H1 (cell line): ENCODE measurements at regions not wholly inside any gene's neighbourhood (a gene's known extent, or its start where the extent isn't known, plus 50 kb on each side); places are given as distances from the start of the nearest gene placed in this dataset.

Source experiments
- CTCF ChIA-PET: fragments of 300-600 bp; sonication (Branson Sonifier 250); formaldehyde crosslinking; loops from one replicate; lab custom pipeline; 2021; ENCODE audit not compliant: partially characterized antibody; lab: Charles Lee
- POLR2A ChIA-PET: fragments of 300-600 bp; sonication (Branson Sonifier 250); formaldehyde crosslinking; loops from one replicate; lab custom pipeline; 2021; ENCODE audit warnings: inconsistent platforms; ENCODE audit not compliant: partially characterized antibody; lab: Charles Lee
- DNase-seq, 2 experiments: peaks; one replicate each; pipeline versions ENCODE4 v3.0.0 to v3.0.0-alpha.2; 2010 to 2022; ENCODE audit warnings: low spot score in 2 of 2, low read depth in 1 of 2, mixed read lengths in 1 of 2
- FAIRE-seq: peaks from 2 replicates; lab custom pipeline; 2011; peaks lifted over from hg19 to GRCh38; lab: Jason Lieb, UNC
- H2AFZ ChIP-seq: 2 replicates; pipeline ENCODE4 v1.8.1; 2012; ENCODE audit warnings: low read length, inconsistent platforms
- H2AK5ac ChIP-seq: 2 replicates; pipeline ENCODE4 v1.6.1; 2013; ENCODE audit warnings: low read depth, low read length
- H2BK120ac ChIP-seq: replicated peaks from 2 replicates; pipeline ENCODE3; 2013; ENCODE audit warnings: low read depth, low read length, inconsistent platforms
- H2BK12ac ChIP-seq: 2 replicates; pipeline ENCODE4 v1.6.1; 2013; ENCODE audit warnings: low read depth, low read length
- H2BK15ac ChIP-seq: 2 replicates; pipeline ENCODE4 v1.6.1; 2013; ENCODE audit warnings: low read length
- H2BK20ac ChIP-seq: 2 replicates; pipeline ENCODE4 v1.6.1; 2013; ENCODE audit warnings: low read length
- H2BK5ac ChIP-seq: 2 replicates; pipeline ENCODE4 v1.6.1; 2013; ENCODE audit warnings: low read depth, low read length
- H3K14ac ChIP-seq: 2 replicates; pipeline ENCODE4 v1.6.1; 2013; ENCODE audit warnings: inconsistent platforms; ENCODE audit not compliant: insufficient read length
- H3K18ac ChIP-seq: 2 replicates; pipeline ENCODE4 v1.6.1; 2013; ENCODE audit warnings: low read length; ENCODE audit errors: extremely low read depth
- H3K23ac ChIP-seq: 2 replicates; pipeline ENCODE4 v1.6.1; 2013; ENCODE audit warnings: inconsistent platforms; ENCODE audit not compliant: insufficient read length
- H3K23me2 ChIP-seq: 2 replicates; pipeline ENCODE4 v1.6.1; 2013; ENCODE audit warnings: low read depth, low read length
- H3K27ac ChIP-seq: 2 replicates; pipeline ENCODE4 v1.6.1; 2011; ENCODE audit warnings: low read depth, low read length, inconsistent platforms
- H3K27me3 ChIP-seq, 4 experiments: replicated peaks in 1 of 4; 1 replicate in 1 of 4; 2 replicates in 3 of 4; pipeline versions ENCODE4 v1.6.1 to v1.8.1; 2011 to 2013; ENCODE audit warnings: low read length in 3 of 4, mild to moderate bottlenecking in 3 of 4, inconsistent platforms in 2 of 4, mixed read lengths in 2 of 4, moderate library complexity in 1 of 4; ENCODE audit not compliant: control insufficient read depth in 3 of 4, insufficient read depth in 3 of 4; ENCODE audit errors: extremely low read depth in 1 of 4
- H3K36me3 ChIP-seq, 4 experiments: 2 replicates each; pipeline versions ENCODE4 v1.6.1 to v1.8.1; 2011 to 2013; ENCODE audit warnings: mild to moderate bottlenecking in 4 of 4, low read length in 3 of 4, moderate library complexity in 2 of 4, control low read depth in 1 of 4, inconsistent platforms in 1 of 4; ENCODE audit not compliant: insufficient read depth in 4 of 4, control insufficient read depth in 2 of 4
- H3K4ac ChIP-seq: replicated peaks from 2 replicates; pipeline ENCODE3; 2013; ENCODE audit warnings: low read length, low read depth, mixed read lengths, inconsistent platforms; ENCODE audit not compliant: insufficient read length
- H3K4me1 ChIP-seq, 4 experiments: replicated peaks in 1 of 4; 1 replicate in 1 of 4; 2 replicates in 3 of 4; pipeline versions ENCODE4 v1.6.1 to v1.8.1; 2011 to 2013; ENCODE audit warnings: low read length in 3 of 4, inconsistent platforms in 2 of 4, mixed read lengths in 1 of 4; ENCODE audit not compliant: insufficient read depth in 4 of 4, control insufficient read depth in 3 of 4
- H3K4me2 ChIP-seq, 2 experiments: 2 replicates each; pipeline versions ENCODE4 v1.6.1 to v1.8.1; 2011 to 2013; ENCODE audit warnings: low read depth in 2 of 2, low read length in 2 of 2, control low read depth in 1 of 2, inconsistent platforms in 1 of 2, mild to moderate bottlenecking in 1 of 2; ENCODE audit not compliant: insufficient read depth in 1 of 2
- H3K4me3 ChIP-seq, 4 experiments: fragments of 200-600, 300-600 bp in 1 of 4; sonication (generic), shearing (Covaris generic), sonication (Bioruptor Twin) in 1 of 4; 2 replicates each; pipeline versions ENCODE4 v1.5.1 to v1.8.1; 2011 to 2016; ENCODE audit warnings: low read length in 4 of 4, low read depth in 3 of 4, control low read depth in 2 of 4, inconsistent platforms in 2 of 4, mild to moderate bottlenecking in 2 of 4, mixed read lengths in 1 of 4, moderate library complexity in 1 of 4; ENCODE audit not compliant: insufficient read depth in 2 of 4; ENCODE audit errors: extremely low read depth in 1 of 4
- H3K56ac ChIP-seq: replicated peaks from 2 replicates; pipeline ENCODE3; 2013; ENCODE audit warnings: low read depth, mild to moderate bottlenecking, mixed read lengths, low read length, inconsistent platforms; ENCODE audit not compliant: insufficient read length
- H3K79me1 ChIP-seq: 2 replicates; pipeline ENCODE4 v1.6.1; 2013; ENCODE audit warnings: low read depth, low read length, control low read depth
- H3K79me2 ChIP-seq, 2 experiments: 2 replicates each; pipeline versions ENCODE4 v1.6.1 to v1.8.1; 2012 to 2013; ENCODE audit warnings: low read length in 2 of 2, mild to moderate bottlenecking in 2 of 2, inconsistent platforms in 1 of 2; ENCODE audit not compliant: insufficient read depth in 2 of 2, control insufficient read depth in 1 of 2
- H3K9ac ChIP-seq, 4 experiments: replicated peaks in 1 of 4; 1 replicate in 1 of 4; 2 replicates in 3 of 4; pipeline versions ENCODE4 v1.6.1 to v1.8.1; 2011 to 2013; ENCODE audit warnings: low read depth in 3 of 4, low read length in 3 of 4, control low read depth in 2 of 4, mild to moderate bottlenecking in 2 of 4, moderate library complexity in 2 of 4, inconsistent platforms in 1 of 4; ENCODE audit errors: extremely low read depth in 1 of 4
- H3K9me3 ChIP-seq, 2 experiments: 2 replicates each; pipeline versions ENCODE4 v1.6.1 to v1.8.1; 2012 to 2013; ENCODE audit warnings: mild to moderate bottlenecking in 2 of 2, moderate library complexity in 2 of 2, control low read depth in 1 of 2, inconsistent platforms in 1 of 2, low read depth in 1 of 2, low read length in 1 of 2, mixed read lengths in 1 of 2; ENCODE audit not compliant: insufficient read depth in 2 of 2
- H4K20me1 ChIP-seq, 2 experiments: replicated peaks in 1 of 2; 2 replicates each; pipeline versions ENCODE3 to v1.8.1; 2011 to 2013; ENCODE audit warnings: inconsistent platforms in 2 of 2, low read length in 2 of 2, mild to moderate bottlenecking in 1 of 2; ENCODE audit not compliant: insufficient read depth in 2 of 2, control insufficient read depth in 1 of 2
- H4K5ac ChIP-seq: 2 replicates; pipeline ENCODE4 v1.6.1; 2013; ENCODE audit warnings: low read length, low read depth, mixed read lengths, inconsistent platforms; ENCODE audit not compliant: insufficient read length
- H4K8ac ChIP-seq: 2 replicates; pipeline ENCODE4 v1.8.0; 2013; ENCODE audit warnings: mild to moderate bottlenecking, moderate library complexity, low read length, inconsistent platforms; ENCODE audit not compliant: insufficient read depth; ENCODE audit errors: extremely low read depth
- H4K91ac ChIP-seq: replicated peaks from 2 replicates; pipeline ENCODE3; 2013; ENCODE audit warnings: low read length, mixed read lengths, inconsistent platforms; ENCODE audit not compliant: insufficient read length
- ATF2 ChIP-seq: IDR thresholded peaks from 2 replicates; pipeline ENCODE4 v1.6.1; 2012; ENCODE audit warnings: low read length, inconsistent platforms
- FOSL1 ChIP-seq: IDR thresholded peaks from 2 replicates; pipeline ENCODE4 v1.6.1; 2011; ENCODE audit warnings: mild to moderate bottlenecking, low read depth, low read length, moderate library complexity; ENCODE audit not compliant: insufficient read depth
- HDAC2 ChIP-seq, 2 experiments: fragments of 300-600 bp in 1 of 2; sonication (generic) in 1 of 2; IDR thresholded peaks; 2 replicates each; pipeline ENCODE4 v1.6.1; 2011 to 2012; ENCODE audit warnings: low read depth in 2 of 2, low read length in 2 of 2, mild to moderate bottlenecking in 2 of 2, moderate library complexity in 2 of 2, borderline replicate concordance in 1 of 2, inconsistent platforms in 1 of 2
- MAFK ChIP-seq: IDR thresholded peaks from 2 replicates; pipeline ENCODE4 v1.6.1; 2012; ENCODE audit warnings: low read depth, mild to moderate bottlenecking, improper control_type of control experiment, low read length
- PHF8 ChIP-seq: fragments of 200-600 bp; sonication (generic); conservative IDR thresholded peaks from 2 replicates; pipeline ENCODE4 v1.7.1; 2012; ENCODE audit warnings: low read depth, mild to moderate bottlenecking, inconsistent platforms, low read length, moderate library complexity
- RBBP5 ChIP-seq: IDR thresholded peaks from 2 replicates; pipeline ENCODE4 v1.7.1; 2012; ENCODE audit warnings: low read depth, mild to moderate bottlenecking, inconsistent platforms, low read length, moderate library complexity, borderline replicate concordance
- SP1 ChIP-seq: IDR thresholded peaks from 2 replicates; pipeline ENCODE4 v1.6.1; 2011; ENCODE audit warnings: low read depth, low read length
- TBP ChIP-seq: IDR thresholded peaks from 2 replicates; pipeline ENCODE4 v1.6.1; 2011; ENCODE audit warnings: low read depth, low read length, improper control_type of control experiment
- WGBS, 2 experiments: shearing (Covaris generic) in 1 of 2; methylation state at CpG; one replicate each; pipeline versions ENCODE4 v1.1.6 to v1.1.7; 2013 to 2015; ENCODE audit warnings: low lambda C conversion rate in 2 of 2, mixed read lengths in 2 of 2, inconsistent platforms in 1 of 2, low coverage in 1 of 2, missing lambda C conversion rate in 1 of 2; ENCODE audit not compliant: insufficient replicate concordance in 2 of 2, insufficient coverage in 1 of 2, insufficient read length in 1 of 2; ENCODE audit errors: extremely low coverage in 1 of 2, missing lambda C conversion rate in 1 of 2; 5-methylcytosine and 5-hydroxymethylcytosine counted together

GRCh38 chr14:30444451-30444850 is 114.5 kb upstream of the G2E3 start:
- TF ChIP-seq PHF8: no peak
- no peak for TF ChIP-seq HDAC2 (IDR thresholded peaks at IDR 0.05; ENCODE audit: borderline replicate concordance in 1 of 2, low read depth in 2 of 2, low read length in 2 of 2)
- no peak for TF ChIP-seq RBBP5
- TF ChIP-seq ATF2: no peak
- no peak for TF ChIP-seq MAFK
- no peak for TF ChIP-seq SP1
- no peak for TF ChIP-seq TBP
- TF ChIP-seq FOSL1: no peak
- no peak overlapping the region for H3K4me2 ChIP-seq
- H2BK20ac ChIP-seq: no peak overlapping the region
- POLR2A ChIA-PET: no interaction called here
- no peak overlapping the region for H4K91ac ChIP-seq
- no peak overlapping the region for H3K4ac ChIP-seq
- H3K4me1 ChIP-seq: peaks cover 0 to 6% (median 2%) of the 10 kb centered on the region in 4 experiments; a peak in 2 of 7 replicates
- no peaks in the 10 kb centered on the region for H3K27me3 ChIP-seq
- H3K36me3 ChIP-seq: no peaks in the 10 kb centered on the region
- no peak overlapping the region for H2AFZ ChIP-seq
- H3K9me3 ChIP-seq: no peaks in the 10 kb centered on the region
- FAIRE-seq (no peak), DNase-seq (no peak)
- CTCF ChIA-PET: interaction anchor here (0.7 to 1.7 kb wide), 4 partner anchors 10 to 173 kb away, joined by 3 to 7 read pairs (median 6); no protein-coding TSS in a partner anchor
- no peak overlapping the region for H3K9ac ChIP-seq
- H4K20me1 ChIP-seq: no peaks in the 10 kb centered on the region
- no peak overlapping the region for H3K14ac ChIP-seq
- H2BK12ac ChIP-seq: no peak overlapping the region
- no peak overlapping the region for H3K27ac ChIP-seq
- no peak overlapping the region for H2AK5ac ChIP-seq
- H2BK120ac ChIP-seq: no peak overlapping the region
- no peaks in the 10 kb centered on the region for H3K23me2 ChIP-seq
- no peak overlapping the region for H3K4me3 ChIP-seq
- no peaks in the 10 kb centered on the region for H3K79me1 ChIP-seq
- H3K23ac ChIP-seq: no peak overlapping the region
- no peak overlapping the region for H4K8ac ChIP-seq
- no peaks in the 10 kb centered on the region for H3K79me2 ChIP-seq
- no peak overlapping the region for H2BK5ac ChIP-seq
- 100% methylated on average over 1 of the region's 1 CpG; no CpG with 5 or more reads in 1 of the 2 experiments for WGBS, 2 experiments
- H4K5ac ChIP-seq: no peak overlapping the region
- no peak overlapping the region for H3K18ac ChIP-seq
- no peak overlapping the region for H2BK15ac ChIP-seq
- H3K56ac ChIP-seq: no peak overlapping the region
